HepG2 (cell line): ENCODE measurements at regions not wholly inside any gene's neighbourhood (a gene's known extent, or its start where the extent isn't known, plus 50 kb on each side); places are given as distances from the start of the nearest gene placed in this dataset.

ENCODE experiments used
- ATAC-seq: fragments of 200-7000 bp; cut with Tn5 transposase; 3 replicates; pipeline ENCODE4 v1.9.1; 2020; ENCODE audit warnings: mild to moderate bottlenecking, moderate library complexity
- BruUV-seq: library from RNA; stranded (reverse); fragments of 400-500 nt; replicated peaks from 2 replicates; lab custom pipeline; 2021; lab: Mats Ljungman, UMichigan
- CTCF ChIA-PET: fragments of 300-600 bp; formaldehyde crosslinking; extraction: SDS; loops from one replicate; lab custom pipeline; 2021; ENCODE audit warnings: low total read pairs, inconsistent platforms, low intra/inter-chr PET ratio; lab: Yijun Ruan, JAX
- POLR2A ChIA-PET: fragments of 350-600 bp; sonication (Branson Sonifier 250); formaldehyde crosslinking; loops from one replicate; lab custom pipeline; 2020; ENCODE audit warnings: antibody characterized with exemption, inconsistent platforms; lab: Yijun Ruan, JAX
- DNase-seq: peaks from one replicate; pipeline ENCODE4 v3.0.0-alpha.2; 2015; ENCODE audit warnings: low spot score
- FAIRE-seq: peaks from 3 replicates; lab custom pipeline; 2011; peaks lifted over from hg19 to GRCh38; lab: Jason Lieb, UNC
- H2AFZ ChIP-seq: one replicate; pipeline ENCODE4 v1.6.1; 2011; ENCODE audit warnings: low read length, inconsistent platforms
- H3K27ac ChIP-seq: fragments of 300-600 bp; 3 replicates; pipeline ENCODE4 v1.8.0; 2011; ENCODE audit warnings: mixed run types, mild to moderate bottlenecking, mixed read lengths, low read length, inconsistent platforms; ENCODE audit not compliant: insufficient read depth; ENCODE audit errors: extremely low read length
- H3K27me3 ChIP-seq, 2 experiments: fragments of 200-600 bp in 1 of 2; 2 replicates in 1 of 2; 3 replicates in 1 of 2; pipeline versions ENCODE4 v1.6.0 to v1.8.0; 2011; ENCODE audit warnings: low read length in 2 of 2, mild to moderate bottlenecking in 2 of 2, moderate library complexity in 2 of 2, inconsistent platforms in 1 of 2; ENCODE audit not compliant: insufficient read depth in 2 of 2, control insufficient read depth in 1 of 2
- H3K36me3 ChIP-seq, 2 experiments: fragments of 200-600 bp in 1 of 2; replicated peaks in 1 of 2; 2 replicates in 1 of 2; 3 replicates in 1 of 2; pipeline versions ENCODE4 v1.5.1 to v1.8.0; 2011; ENCODE audit warnings: low read length in 2 of 2, inconsistent platforms in 1 of 2; ENCODE audit not compliant: insufficient read depth in 2 of 2, control insufficient read depth in 1 of 2
- H3K4me1 ChIP-seq: 2 replicates; pipeline ENCODE4 v1.5.1; 2012; ENCODE audit warnings: low read length, inconsistent platforms; ENCODE audit not compliant: insufficient read depth
- H3K4me2 ChIP-seq: 2 replicates; pipeline ENCODE4 v1.6.0; 2011; ENCODE audit warnings: low read depth, low read length, inconsistent platforms
- H3K4me3 ChIP-seq, 3 experiments: fragments of 200-600 bp in 1 of 3; sonication (generic), shearing (Covaris generic) in 1 of 3; replicated peaks in 1 of 3; 2 replicates each; pipeline ENCODE4 v1.5.1; 2011 to 2016; ENCODE audit warnings: low read length in 3 of 3, inconsistent platforms in 2 of 3, low read depth in 2 of 3, mild to moderate bottlenecking in 2 of 3, control low read depth in 1 of 3, mixed read lengths in 1 of 3; ENCODE audit not compliant: insufficient read depth in 1 of 3
- H3K79me2 ChIP-seq: one replicate; pipeline ENCODE4 v1.6.1; 2011; ENCODE audit warnings: low read length, inconsistent platforms; ENCODE audit not compliant: insufficient read depth
- H3K9ac ChIP-seq: 2 replicates; pipeline ENCODE4 v1.6.0; 2011; ENCODE audit warnings: mild to moderate bottlenecking, low read depth, low read length, inconsistent platforms; ENCODE audit not compliant: insufficient read depth
- H3K9me3 ChIP-seq: 2 replicates; pipeline ENCODE4 v1.5.1; 2012; ENCODE audit warnings: mild to moderate bottlenecking, low read length
- H4K20me1 ChIP-seq: 2 replicates; pipeline ENCODE4 v1.6.0; 2011; ENCODE audit warnings: inconsistent platforms, mild to moderate bottlenecking, low read length, moderate library complexity; ENCODE audit not compliant: insufficient read depth
- BRD4 ChIP-seq: sonication (generic); formaldehyde crosslinking; IDR thresholded peaks from 2 replicates; pipeline ENCODE4 v1.4.0; 2020; ENCODE audit warnings: missing genetic modification reagents
- CCAR2 ChIP-seq: fragments of 200-400 bp; formaldehyde crosslinking; optimal IDR thresholded peaks from 2 replicates; pipeline ENCODE3; 2018; ENCODE audit warnings: low read depth, mild to moderate bottlenecking, low read length, moderate library complexity
- CSRNP2 ChIP-seq: sonication (generic); formaldehyde crosslinking; conservative IDR thresholded peaks from 2 replicates; pipeline ENCODE4 v1.8.0; 2022; ENCODE audit warnings: low read depth, missing genetic modification reagents
- HNRNPUL1 ChIP-seq: fragments of 200-400 bp; formaldehyde crosslinking; IDR thresholded peaks from 2 replicates; pipeline ENCODE4 v1.6.1; 2017; ENCODE audit warnings: low read depth, mild to moderate bottlenecking, low read length, moderate library complexity
- LBX2 ChIP-seq: sonication (generic); formaldehyde crosslinking; IDR thresholded peaks from 2 replicates; pipeline ENCODE4 v1.5.0; 2020; ENCODE audit warnings: missing genetic modification reagents, mild to moderate bottlenecking, borderline replicate concordance
- MAF1 ChIP-seq: sonication (generic); formaldehyde crosslinking; IDR thresholded peaks from 2 replicates; pipeline ENCODE4 v1.5.0; 2020; ENCODE audit warnings: missing genetic modification reagents, borderline replicate concordance
- NCOR1 ChIP-seq: fragments of 200-600 bp; sonication (generic); IDR thresholded peaks from 2 replicates; pipeline ENCODE4 v1.7.0; 2017; ENCODE audit warnings: antibody characterized with exemption, low read length, borderline replicate concordance
- NR0B2 ChIP-seq: sonication (generic); formaldehyde crosslinking; IDR thresholded peaks from 2 replicates; pipeline ENCODE4 v1.4.0; 2020; ENCODE audit warnings: mild to moderate bottlenecking, missing genetic modification reagents
- PCBP1 ChIP-seq: fragments of 200-400 bp; formaldehyde crosslinking; IDR thresholded peaks from 2 replicates; pipeline ENCODE4 v1.6.1; 2017; ENCODE audit warnings: mild to moderate bottlenecking, low read depth, low read length, borderline replicate concordance
- PHF8 ChIP-seq: sonication (generic); formaldehyde crosslinking; IDR thresholded peaks from 2 replicates; pipeline ENCODE4 v1.5.0; 2020; ENCODE audit warnings: missing genetic modification reagents
- PRMT3 ChIP-seq: sonication (generic); formaldehyde crosslinking; IDR thresholded peaks from 2 replicates; pipeline ENCODE4 v1.8.1; 2022; ENCODE audit warnings: low read depth, mild to moderate bottlenecking, moderate library complexity, missing genetic modification reagents, borderline replicate concordance
- SYNCRIP ChIP-seq: fragments of 200-400 bp; formaldehyde crosslinking; IDR thresholded peaks from 2 replicates; pipeline ENCODE4 v1.6.1; 2018; ENCODE audit warnings: mild to moderate bottlenecking, low read depth, low read length; ENCODE audit not compliant: insufficient read depth
- ZNF335 ChIP-seq: sonication (generic); formaldehyde crosslinking; IDR thresholded peaks from 2 replicates; pipeline ENCODE4 v1.4.0; 2020; ENCODE audit warnings: missing genetic modification reagents
- ZNF562 ChIP-seq: sonication (generic); formaldehyde crosslinking; IDR thresholded peaks from 2 replicates; pipeline ENCODE4 v1.8.0; 2022; ENCODE audit warnings: missing genetic modification reagents, borderline replicate concordance
- ZNF781 ChIP-seq: sonication (generic); formaldehyde crosslinking; IDR thresholded peaks from 2 replicates; pipeline ENCODE4 v1.5.1; 2020; ENCODE audit warnings: borderline replicate concordance, mild to moderate bottlenecking, missing genetic modification reagents; ENCODE audit errors: not compliant biosample characterization
- ZSCAN30 ChIP-seq: sonication (generic); formaldehyde crosslinking; IDR thresholded peaks from 2 replicates; pipeline ENCODE4 v1.5.0; 2020; ENCODE audit warnings: mild to moderate bottlenecking, missing genetic modification reagents
- WGBS: methylation state at CpG from one replicate; pipeline ENCODE4 v1.1.6; 2017; ENCODE audit warnings: low lambda C conversion rate; 5-methylcytosine and 5-hydroxymethylcytosine counted together
- in situ Hi-C: cut with HindIII; loops from 2 replicates; pipeline ENCODE4 v1.10.0; 2017; ENCODE audit warnings: low pct_unique_long_range_greater_than_20kb; ENCODE audit not compliant: extremely low pct_ligation_motif_present
- intact Hi-C: fragments of 100-400 bp; cut with micrococcal nuclease; formaldehyde crosslinking; loops from one replicate; pipeline ENCODE4 v1.10.0; 2022; ENCODE audit not compliant: unreplicated experiment
- TF ChIP-seq, protein P1 (sequence below): sonication (generic); formaldehyde crosslinking; IDR thresholded peaks from 2 replicates; pipeline ENCODE4 v1.4.0; 2020; ENCODE audit warnings: mild to moderate bottlenecking, missing genetic modification reagents
- TF ChIP-seq, protein P2 (sequence below): sonication (generic); formaldehyde crosslinking; conservative IDR thresholded peaks from 2 replicates; pipeline ENCODE4 v1.4.0; 2020; ENCODE audit warnings: missing genetic modification reagents

DNA sequence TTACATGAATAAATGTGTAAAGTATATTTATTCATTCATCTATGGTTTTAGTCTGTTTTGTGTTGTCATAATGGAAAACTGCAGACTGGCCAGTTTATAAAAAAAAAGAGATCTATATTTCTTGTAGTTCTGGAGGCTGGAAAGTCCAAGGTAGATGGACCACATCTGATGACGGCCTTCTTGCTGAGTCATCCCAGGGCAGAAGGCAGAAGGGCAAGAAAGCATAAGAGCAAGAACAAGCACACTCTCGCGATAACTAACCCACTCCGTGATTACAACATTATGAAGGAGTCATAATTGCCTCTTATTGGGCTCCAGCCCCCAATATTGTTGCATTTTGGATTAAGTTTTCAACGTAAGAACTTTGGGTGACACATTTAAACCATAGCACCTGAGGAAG, 180.4 kb upstream of the DAB2 start (continued):
- TF ChIP-seq LBX2 (CRISPR knock-in tag): no peak
- TF ChIP-seq CSRNP2 (CRISPR knock-in tag): no peak

GRCh38 chr5:39604491-39604890, 179.7 kb upstream of the DAB2 start:
- H3K36me3 ChIP-seq: no peaks in the 10 kb centered on the region
- TF ChIP-seq ZNF781 (CRISPR knock-in tag) (no peak), CCAR2 (no peak), HNRNPUL1 (no peak), SYNCRIP (no peak), ZNF335 (no peak), ZSCAN30 (CRISPR knock-in tag) (no peak), BRD4 (CRISPR knock-in tag) (no peak), PRMT3 (no peak), NR0B2 (no peak), PHF8 (CRISPR knock-in tag) (no peak), NCOR1 (no peak), ZNF562 (CRISPR knock-in tag) (no peak), MAF1 (CRISPR knock-in tag) (no peak), PCBP1 (no peak)
- TF ChIP-seq, protein P1, sequence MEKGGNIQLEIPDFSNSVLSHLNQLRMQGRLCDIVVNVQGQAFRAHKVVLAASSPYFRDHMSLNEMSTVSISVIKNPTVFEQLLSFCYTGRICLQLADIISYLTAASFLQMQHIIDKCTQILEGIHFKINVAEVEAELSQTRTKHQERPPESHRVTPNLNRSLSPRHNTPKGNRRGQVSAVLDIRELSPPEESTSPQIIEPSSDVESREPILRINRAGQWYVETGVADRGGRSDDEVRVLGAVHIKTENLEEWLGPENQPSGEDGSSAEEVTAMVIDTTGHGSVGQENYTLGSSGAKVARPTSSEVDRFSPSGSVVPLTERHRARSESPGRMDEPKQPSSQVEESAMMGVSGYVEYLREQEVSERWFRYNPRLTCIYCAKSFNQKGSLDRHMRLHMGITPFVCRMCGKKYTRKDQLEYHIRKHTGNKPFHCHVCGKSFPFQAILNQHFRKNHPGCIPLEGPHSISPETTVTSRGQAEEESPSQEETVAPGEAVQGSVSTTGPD (CRISPR knock-in tag): no peak
- TF ChIP-seq, protein P2, sequence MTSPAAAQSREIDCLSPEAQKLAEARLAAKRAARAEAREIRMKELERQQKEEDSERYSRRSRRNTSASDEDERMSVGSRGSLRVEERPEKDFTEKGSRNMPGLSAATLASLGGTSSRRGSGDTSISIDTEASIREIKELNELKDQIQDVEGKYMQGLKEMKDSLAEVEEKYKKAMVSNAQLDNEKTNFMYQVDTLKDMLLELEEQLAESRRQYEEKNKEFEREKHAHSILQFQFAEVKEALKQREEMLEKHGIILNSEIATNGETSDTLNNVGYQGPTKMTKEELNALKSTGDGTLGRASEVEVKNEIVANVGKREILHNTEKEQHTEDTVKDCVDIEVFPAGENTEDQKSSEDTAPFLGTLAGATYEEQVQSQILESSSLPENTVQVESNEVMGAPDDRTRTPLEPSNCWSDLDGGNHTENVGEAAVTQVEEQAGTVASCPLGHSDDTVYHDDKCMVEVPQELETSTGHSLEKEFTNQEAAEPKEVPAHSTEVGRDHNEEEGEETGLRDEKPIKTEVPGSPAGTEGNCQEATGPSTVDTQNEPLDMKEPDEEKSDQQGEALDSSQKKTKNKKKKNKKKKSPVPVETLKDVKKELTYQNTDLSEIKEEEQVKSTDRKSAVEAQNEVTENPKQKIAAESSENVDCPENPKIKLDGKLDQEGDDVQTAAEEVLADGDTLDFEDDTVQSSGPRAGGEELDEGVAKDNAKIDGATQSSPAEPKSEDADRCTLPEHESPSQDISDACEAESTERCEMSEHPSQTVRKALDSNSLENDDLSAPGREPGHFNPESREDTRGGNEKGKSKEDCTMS (CRISPR knock-in tag): no peak
- TF ChIP-seq, all 625 proteins: peak for 0
- POLR2A ChIA-PET: no interaction called here
- BruUV-seq: no TSS peak
- Histone ChIP-seq H3K4me1 (no peaks in the 10 kb centered on the region), H4K20me1 (no peaks in the 10 kb centered on the region), H2AFZ (no peak overlapping the region), H3K27me3 (no peaks in the 10 kb centered on the region), H3K79me2 (no peaks in the 10 kb centered on the region), H3K9ac (no peak overlapping the region), H3K4me2 (no peak overlapping the region), H3K27ac (no peak overlapping the region), H3K9me3 (no peaks in the 10 kb centered on the region), H3K4me3 (no peak overlapping the region)
- 63% methylated on average over 4 of the region's 4 CpGs for WGBS
- intact Hi-C loops: no loop called here
- CTCF ChIA-PET: no interaction called here
- in situ Hi-C loops: loop anchor here (10.0 kb wide), 1 partner anchor 90 kb away; no protein-coding TSS in a partner anchor
- no peak for ATAC-seq
- FAIRE-seq: no peak
- DNase-seq: no peak
